C4-2B (cell line): ENCODE measurements at regions not wholly inside any gene's neighbourhood (a gene's known extent, or its start where the extent isn't known, plus 50 kb on each side); places are given as distances from the start of the nearest gene placed in this dataset.

ENCODE experiments used
- H3K27ac ChIP-seq: fragments of 450-650 bp; 2 replicates; pipeline ENCODE4 v1.5.1; 2017
- CTCF ChIP-seq: fragments of 450-650 bp; conservative IDR thresholded peaks from 2 replicates; pipeline ENCODE4 v1.5.1; 2017; ENCODE audit warnings: mild to moderate bottlenecking
- ZFX ChIP-seq: fragments of 450-650 bp; IDR thresholded peaks from 2 replicates; pipeline ENCODE4 v1.6.1; 2017

- TF ChIP-seq ZFX (no peak), CTCF (peak; percentile 27)
- H3K27ac ChIP-seq, result no peak overlapping the region
These were observed 486.8 kb upstream of the CNTN4 start for GRCh38 chr3:1611824-1612223.

GRCh38 chr3:1613962-1614361 lies 484.7 kb upstream of the CNTN4 start:
- no peak overlapping the region for H3K27ac ChIP-seq
- TF ChIP-seq ZFX, result no peak
- no peak for TF ChIP-seq CTCF

GRCh38 chr3:1616744-1617143 lies 481.9 kb upstream of the CNTN4 start:
- H3K27ac ChIP-seq, result no peak overlapping the region
- no peak for TF ChIP-seq ZFX
- no peak for TF ChIP-seq CTCF

- TF ChIP-seq CTCF (no peak), ZFX (no peak)
- H3K27ac ChIP-seq, result no peak overlapping the region
These were observed 474.8 kb upstream of the CNTN4 start for GRCh38 chr3:1623896-1624295.

GRCh38 chr3:1632128-1632527 lies 466.5 kb upstream of the CNTN4 start:
- no peak for TF ChIP-seq CTCF
- TF ChIP-seq ZFX, result no peak
- H3K27ac ChIP-seq, result no peak overlapping the region

GRCh38 chr3:1661839-1662238 lies 436.8 kb upstream of the CNTN4 start:
- H3K27ac ChIP-seq, result no peak overlapping the region
- TF ChIP-seq ZFX (no peak), CTCF (no peak)

GRCh38 chr3:1664266-1664665 lies 434.4 kb upstream of the CNTN4 start:
- H3K27ac ChIP-seq, result no peak overlapping the region
- no peak for TF ChIP-seq ZFX
- no peak for TF ChIP-seq CTCF

- TF ChIP-seq ZFX (no peak), CTCF (no peak)
- no peak overlapping the region for H3K27ac ChIP-seq
These were observed 431.8 kb upstream of the CNTN4 start for GRCh38 chr3:1666865-1667264.
